Fibroblast of lung (primary cell): ENCODE measurements at regions not wholly inside any gene's neighbourhood (a gene's known extent, or its start where the extent isn't known, plus 50 kb on each side); places are given as distances from the start of the nearest gene placed in this dataset.

ENCODE experiments used
- CTCF ChIP-seq, 2 donors: IDR thresholded peaks in 1 of 2; conservative IDR thresholded peaks in 1 of 2; 1 replicate in 1 of 2; 2 replicates in 1 of 2; pipeline ENCODE4 v1.5.1; 2011 to 2012; ENCODE audit warnings: low read length in 2 of 2, control low read depth in 1 of 2, inconsistent platforms in 1 of 2, low read depth in 1 of 2, mild to moderate bottlenecking in 1 of 2
- EZH2 ChIP-seq: IDR thresholded peaks from 2 replicates; pipeline ENCODE4 v1.5.1; 2012; ENCODE audit warnings: low read length, control low read depth, mild to moderate bottlenecking; ENCODE audit errors: missing control alignments

DNA sequence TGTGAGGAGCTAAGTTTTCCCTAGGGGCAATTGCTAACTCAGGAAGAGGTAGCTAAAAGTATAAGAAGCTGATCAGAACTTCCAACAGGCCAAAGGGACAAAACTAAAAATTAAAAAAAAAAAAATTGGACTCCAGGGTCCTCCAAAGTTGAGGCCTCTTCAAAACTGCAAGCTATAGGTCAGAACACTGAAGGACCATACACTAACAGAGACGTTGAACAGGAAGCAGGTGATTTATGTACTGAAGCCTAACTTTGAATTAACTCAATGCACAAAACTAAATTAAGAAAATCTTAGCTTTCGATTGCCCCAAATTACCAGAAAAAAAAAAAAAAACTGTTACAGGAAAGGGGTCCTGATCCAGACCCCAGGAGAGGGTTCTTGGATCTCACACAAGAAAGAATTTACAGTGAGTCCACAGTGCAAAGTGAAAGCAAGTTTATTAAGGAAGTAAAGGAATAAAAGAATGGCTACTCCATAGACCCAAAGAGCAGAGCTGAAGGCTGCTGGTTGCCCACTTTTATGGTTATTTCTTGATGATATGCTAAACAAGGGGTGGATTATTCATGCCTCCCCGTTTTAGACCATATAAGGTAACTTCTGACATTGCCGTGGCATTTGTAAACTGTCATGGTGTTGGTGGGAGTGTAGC, 442.8 kb upstream of the NECTIN3 start:
- TF ChIP-seq CTCF (conservative IDR thresholded peaks at IDR 0.05 in 1 of 2, IDR thresholded peaks at IDR 0.05 in 1 of 2; ENCODE audit: low read depth in 1 of 2, low read length in 2 of 2), result no peak
- TF ChIP-seq EZH2, result no peak
